ENCODE measurements at regions not wholly inside any gene's neighbourhood (a gene's known extent, or its start where the extent isn't known, plus 50 kb on each side); places are given as distances from the start of the nearest gene placed in this dataset.

DNA sequence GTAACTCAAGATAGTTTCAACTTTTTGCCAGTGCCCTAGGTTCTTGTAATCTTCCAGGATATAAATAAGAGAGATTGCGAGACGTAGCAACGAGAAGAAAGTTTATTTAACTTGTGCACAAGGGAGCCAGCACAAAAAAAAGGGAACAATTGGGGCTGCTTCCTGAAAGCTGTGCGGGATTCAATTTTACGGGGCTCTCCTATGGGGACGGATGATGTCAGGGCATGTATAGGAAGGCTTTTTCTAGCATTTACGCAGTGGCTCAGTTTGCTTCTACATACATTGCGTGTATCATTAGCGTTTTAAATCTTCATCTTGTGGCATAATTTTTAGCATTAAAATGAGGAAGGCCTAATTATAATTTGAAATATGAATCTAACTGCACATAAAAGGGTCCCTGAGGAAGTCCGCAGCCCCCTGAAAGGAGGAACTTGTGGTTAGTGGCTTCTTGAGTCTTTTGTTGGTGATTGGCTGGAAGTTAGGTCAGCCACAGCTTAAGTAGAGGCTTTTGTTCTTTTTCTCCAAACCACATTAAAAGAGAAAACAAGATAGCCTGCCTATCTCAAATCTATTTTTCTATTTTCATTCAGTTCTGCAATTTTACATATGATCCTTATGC is 668.2 kb upstream of the NDST4 start:
- no peak for DNase-seq
- Mint-ChIP-seq H3K27ac (ENCODE audit: unreplicated experiment) (no peak overlapping the region), H3K4me3 (ENCODE audit: low read depth, unreplicated experiment) (no peak overlapping the region), H3K9me3 (ENCODE audit: low read depth, unreplicated experiment) (no peaks in the 10 kb centered on the region), H3K36me3 (ENCODE audit: insufficient read depth, unreplicated experiment) (no peaks in the 10 kb centered on the region), H3K27me3 (ENCODE audit: unreplicated experiment) (no peaks in the 10 kb centered on the region), H3K4me1 (ENCODE audit: low read depth, unreplicated experiment) (no peaks in the 10 kb centered on the region)
- CTCF ChIA-PET = no interaction called here
- intact Hi-C loops (cut with micrococcal nuclease; ENCODE audit: unreplicated experiment) = no loop called here
- TF ChIP-seq, protein P1, sequence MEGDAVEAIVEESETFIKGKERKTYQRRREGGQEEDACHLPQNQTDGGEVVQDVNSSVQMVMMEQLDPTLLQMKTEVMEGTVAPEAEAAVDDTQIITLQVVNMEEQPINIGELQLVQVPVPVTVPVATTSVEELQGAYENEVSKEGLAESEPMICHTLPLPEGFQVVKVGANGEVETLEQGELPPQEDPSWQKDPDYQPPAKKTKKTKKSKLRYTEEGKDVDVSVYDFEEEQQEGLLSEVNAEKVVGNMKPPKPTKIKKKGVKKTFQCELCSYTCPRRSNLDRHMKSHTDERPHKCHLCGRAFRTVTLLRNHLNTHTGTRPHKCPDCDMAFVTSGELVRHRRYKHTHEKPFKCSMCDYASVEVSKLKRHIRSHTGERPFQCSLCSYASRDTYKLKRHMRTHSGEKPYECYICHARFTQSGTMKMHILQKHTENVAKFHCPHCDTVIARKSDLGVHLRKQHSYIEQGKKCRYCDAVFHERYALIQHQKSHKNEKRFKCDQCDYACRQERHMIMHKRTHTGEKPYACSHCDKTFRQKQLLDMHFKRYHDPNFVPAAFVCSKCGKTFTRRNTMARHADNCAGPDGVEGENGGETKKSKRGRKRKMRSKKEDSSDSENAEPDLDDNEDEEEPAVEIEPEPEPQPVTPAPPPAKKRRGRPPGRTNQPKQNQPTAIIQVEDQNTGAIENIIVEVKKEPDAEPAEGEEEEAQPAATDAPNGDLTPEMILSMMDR (IDR thresholded peaks at IDR 0.05; ENCODE audit: unreplicated experiment) = no peak
- BruUV-seq (replicated peaks) = no TSS peak

DNA sequence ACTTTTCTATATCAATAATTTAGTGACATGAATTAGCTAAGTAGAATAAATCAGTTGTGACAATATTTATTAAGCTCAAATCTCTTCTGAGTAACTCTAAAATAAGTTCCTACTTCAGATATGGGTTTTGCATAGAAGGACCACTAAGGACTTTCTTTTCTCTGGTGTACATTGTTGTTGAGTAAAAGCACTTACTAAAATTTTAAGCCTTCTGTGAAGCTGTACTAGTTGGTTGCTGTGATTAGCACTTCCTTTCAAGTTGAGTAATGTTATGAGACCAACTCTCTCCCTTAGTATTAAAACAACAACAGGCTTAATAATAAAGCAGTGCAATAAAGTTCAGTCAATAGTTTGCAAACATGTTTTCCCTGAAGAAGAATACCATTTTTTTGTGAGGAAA is 667.4 kb upstream of the NDST4 start:
- H3K27me3 Mint-ChIP-seq (ENCODE audit: unreplicated experiment) = no peaks in the 10 kb centered on the region
- no peak overlapping the region for H3K4me3 Mint-ChIP-seq (ENCODE audit: low read depth, unreplicated experiment)
- TF ChIP-seq, protein P1 (IDR thresholded peaks at IDR 0.05; ENCODE audit: unreplicated experiment) = no peak
- H3K27ac Mint-ChIP-seq (ENCODE audit: unreplicated experiment) = no peak overlapping the region
- H3K36me3 Mint-ChIP-seq (ENCODE audit: insufficient read depth, unreplicated experiment) = no peaks in the 10 kb centered on the region
- no peak for DNase-seq
- CTCF ChIA-PET = interaction anchor here (0.6 kb wide), 1 partner anchor 15 kb away, joined by 3 read pairs; no protein-coding TSS in a partner anchor
- intact Hi-C loops (cut with micrococcal nuclease; ENCODE audit: unreplicated experiment) = no loop called here
- no peaks in the 10 kb centered on the region for H3K4me1 Mint-ChIP-seq (ENCODE audit: low read depth, unreplicated experiment)
- no TSS peak for BruUV-seq (replicated peaks)
- H3K9me3 Mint-ChIP-seq (ENCODE audit: low read depth, unreplicated experiment) = no peaks in the 10 kb centered on the region

DNA sequence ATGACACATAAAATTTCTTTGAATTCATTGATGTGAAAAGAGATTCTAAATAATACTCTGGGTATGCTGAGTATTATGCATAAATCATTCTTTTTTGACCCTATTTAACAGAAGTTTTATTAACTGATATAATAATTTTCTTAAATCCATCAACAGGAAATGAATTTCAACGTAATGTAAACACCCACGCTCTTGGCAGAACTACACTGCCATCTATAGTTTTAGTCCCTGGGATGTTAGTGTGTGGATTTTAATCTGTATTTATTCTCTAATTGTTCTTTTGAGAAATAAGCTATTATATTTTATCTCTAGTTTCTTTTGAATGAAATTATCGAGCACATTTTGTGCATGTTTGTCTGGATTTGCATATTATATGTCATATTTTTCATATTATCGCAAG is 666.8 kb upstream of the NDST4 start:
- BruUV-seq (replicated peaks) = no TSS peak
- no peaks in the 10 kb centered on the region for H3K27me3 Mint-ChIP-seq (ENCODE audit: unreplicated experiment)
- TF ChIP-seq, protein P1 (IDR thresholded peaks at IDR 0.05; ENCODE audit: unreplicated experiment) = no peak

DNA sequence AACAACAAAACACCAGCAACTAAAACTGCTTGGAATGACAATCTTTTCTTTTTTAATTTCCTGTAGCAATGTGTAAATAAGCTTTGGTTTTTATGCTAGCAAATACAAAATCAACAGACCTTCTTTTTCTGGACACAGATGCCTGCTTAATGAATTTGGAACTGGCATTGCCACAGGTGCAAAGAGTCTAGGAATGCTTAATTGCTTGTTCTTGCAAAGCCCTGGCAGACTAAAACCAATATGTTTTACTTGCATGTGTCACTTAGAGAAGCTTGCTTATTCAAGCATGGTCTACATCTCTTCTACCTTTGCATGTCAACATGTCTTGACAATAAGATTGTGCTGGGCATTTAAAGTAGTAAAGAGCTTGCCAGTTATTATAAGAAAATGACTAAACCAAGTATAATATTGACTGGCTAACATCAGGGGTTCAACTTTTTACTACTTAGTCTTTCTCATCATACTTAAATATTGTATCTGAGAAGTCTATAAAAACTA is 656.7 kb upstream of the NDST4 start:
- Mint-ChIP-seq H3K9me3 (ENCODE audit: low read depth, unreplicated experiment) (no peaks in the 10 kb centered on the region), H3K36me3 (ENCODE audit: insufficient read depth, unreplicated experiment) (no peaks in the 10 kb centered on the region), H3K4me1 (ENCODE audit: low read depth, unreplicated experiment) (no peaks in the 10 kb centered on the region), H3K27ac (ENCODE audit: unreplicated experiment) (no peak overlapping the region), H3K4me3 (ENCODE audit: low read depth, unreplicated experiment) (no peak overlapping the region), H3K27me3 (ENCODE audit: unreplicated experiment) (no peaks in the 10 kb centered on the region)
- DNase-seq = no peak
- CTCF ChIA-PET = no interaction called here
- intact Hi-C loops (cut with micrococcal nuclease; ENCODE audit: unreplicated experiment) = no loop called here
- BruUV-seq (replicated peaks) = no TSS peak
- TF ChIP-seq, protein P1 (IDR thresholded peaks at IDR 0.05; ENCODE audit: unreplicated experiment) = no peak

More for the DNA sequence above, 666.8 kb upstream of the NDST4 start:
- Mint-ChIP-seq H3K4me3 (ENCODE audit: low read depth, unreplicated experiment) (no peak overlapping the region), H3K9me3 (ENCODE audit: low read depth, unreplicated experiment) (no peaks in the 10 kb centered on the region), H3K36me3 (ENCODE audit: insufficient read depth, unreplicated experiment) (no peaks in the 10 kb centered on the region), H3K27ac (ENCODE audit: unreplicated experiment) (no peak overlapping the region), H3K4me1 (ENCODE audit: low read depth, unreplicated experiment) (no peaks in the 10 kb centered on the region)
- DNase-seq = no peak
- CTCF ChIA-PET = interaction anchor here (0.6 kb wide), 1 partner anchor 15 kb away, joined by 3 read pairs; no protein-coding TSS in a partner anchor
- intact Hi-C loops (cut with micrococcal nuclease; ENCODE audit: unreplicated experiment) = no loop called here
